OCI-LY3 (cell line): ENCODE measurements at regions not wholly inside any gene's neighbourhood (a gene's known extent, or its start where the extent isn't known, plus 50 kb on each side); places are given as distances from the start of the nearest gene placed in this dataset.

ENCODE experiments used
- CTCF ChIP-seq: fragments of 200-600, 300-600 bp; sonication (generic); IDR thresholded peaks from 2 replicates; pipeline ENCODE4 v1.5.1; 2014; ENCODE audit warnings: antibody characterized with exemption, low read length, low read depth
- EZH2phosphoT487 ChIP-seq: fragments of 200-600 bp; shearing (Covaris generic); IDR thresholded peaks from 2 replicates; pipeline ENCODE4 v1.6.1; 2018; ENCODE audit warnings: antibody characterized with exemption, mixed run types, low read depth

- TF ChIP-seq CTCF (no peak), EZH2phosphoT487 (no peak)
Observed at GRCh38 chr3:107945417-107946094, 145.3 kb downstream of the CD47 start.
